Naive thymus-derived CD4-positive, alpha-beta T cell (primary cell): ENCODE measurements at regions not wholly inside any gene's neighbourhood (a gene's known extent, or its start where the extent isn't known, plus 50 kb on each side); places are given as distances from the start of the nearest gene placed in this dataset.

Experiments used
- ATAC-seq: fragments of 150-1000 bp; cut with Tn5 transposase; 2 replicates; pipeline ENCODE4 v1.10.0; 2021; ENCODE audit warnings: mild to moderate bottlenecking, moderate library complexity
- CTCF ChIA-PET: fragments of 350-600 bp; sonication (Branson Sonifier 250); formaldehyde crosslinking; loops from one replicate; lab custom pipeline; 2021; ENCODE audit warnings: antibody characterized with exemption; lab: Charles Lee
- POLR2A ChIA-PET: fragments of 350-600 bp; sonication (Branson Sonifier 250); formaldehyde crosslinking; loops from one replicate; lab custom pipeline; 2021; ENCODE audit warnings: antibody characterized with exemption, inconsistent platforms; lab: Charles Lee
- DNase-seq, 9 donors: peaks; one replicate each; pipeline versions ENCODE4 v3.0.0 to v3.0.0-alpha.2; 2020 to 2022; ENCODE audit warnings: mixed read lengths in 1 of 9
- H3K27ac ChIP-seq: one replicate; pipeline ENCODE4 v1.7.0; 2013; ENCODE audit warnings: mild to moderate bottlenecking, low read depth, low read length, moderate library complexity
- H3K27me3 ChIP-seq, 2 donors: one replicate each; pipeline ENCODE4 v1.7.0; 2013; ENCODE audit warnings: low read length in 2 of 2, mild to moderate bottlenecking in 2 of 2, moderate library complexity in 2 of 2; ENCODE audit not compliant: control insufficient read depth in 2 of 2, insufficient read depth in 2 of 2
- H3K36me3 ChIP-seq, 3 experiments: 1 replicate in 2 of 3; 2 replicates in 1 of 3; pipeline ENCODE4 v1.7.0; 2013; ENCODE audit warnings: low read length in 3 of 3, mild to moderate bottlenecking in 3 of 3, moderate library complexity in 1 of 3; ENCODE audit not compliant: insufficient read depth in 3 of 3, control insufficient read depth in 2 of 3
- H3K4me1 ChIP-seq, 2 donors: one replicate each; pipeline ENCODE4 v1.7.0; 2013; ENCODE audit warnings: low read length in 2 of 2, mild to moderate bottlenecking in 2 of 2, moderate library complexity in 1 of 2; ENCODE audit not compliant: control insufficient read depth in 2 of 2, insufficient read depth in 2 of 2
- H3K4me3 ChIP-seq: 2 replicates; pipeline ENCODE4 v1.7.0; 2013; ENCODE audit warnings: mild to moderate bottlenecking, low read length
- H3K9me3 ChIP-seq, 3 experiments: 1 replicate in 2 of 3; 2 replicates in 1 of 3; pipeline ENCODE4 v1.7.0; 2013; ENCODE audit warnings: low read length in 3 of 3; ENCODE audit not compliant: control insufficient read depth in 2 of 3
- H3K27ac Mint-ChIP-seq, 9 donors: one replicate each; pipeline ENCODE4 v1.8.0; 2020 to 2022; ENCODE audit warnings: mixed read lengths in 9 of 9, mild to moderate bottlenecking in 8 of 9, moderate library complexity in 5 of 9, inconsistent platforms in 2 of 9
- H3K27me3 Mint-ChIP-seq, 5 donors: one replicate each; pipeline ENCODE4 v1.8.0; 2021 to 2022; ENCODE audit warnings: mixed read lengths in 5 of 5, mild to moderate bottlenecking in 1 of 5
- H3K36me3 Mint-ChIP-seq, 5 donors: one replicate each; pipeline ENCODE4 v1.8.0; 2020 to 2022; ENCODE audit warnings: mixed read lengths in 5 of 5, mild to moderate bottlenecking in 3 of 5, inconsistent platforms in 1 of 5
- H3K4me1 Mint-ChIP-seq, 7 donors: one replicate each; pipeline ENCODE4 v1.8.0; 2020 to 2022; ENCODE audit warnings: mixed read lengths in 7 of 7, mild to moderate bottlenecking in 3 of 7, inconsistent platforms in 1 of 7
- H3K4me3 Mint-ChIP-seq, 10 donors: one replicate each; pipeline ENCODE4 v1.8.0; 2020 to 2022; ENCODE audit warnings: mild to moderate bottlenecking in 10 of 10, mixed read lengths in 10 of 10, moderate library complexity in 6 of 10, inconsistent platforms in 2 of 10
- H3K9me3 Mint-ChIP-seq, 11 donors: one replicate each; pipeline ENCODE4 v1.8.0; 2020 to 2022; ENCODE audit warnings: mixed read lengths in 11 of 11, mild to moderate bottlenecking in 4 of 11, inconsistent platforms in 1 of 11, moderate library complexity in 1 of 11
- intact Hi-C, 2 donors: fragments of 100-400 bp; cut with micrococcal nuclease; formaldehyde crosslinking; loops; one replicate each; pipeline ENCODE4 v1.15.1; 2023

DNA sequence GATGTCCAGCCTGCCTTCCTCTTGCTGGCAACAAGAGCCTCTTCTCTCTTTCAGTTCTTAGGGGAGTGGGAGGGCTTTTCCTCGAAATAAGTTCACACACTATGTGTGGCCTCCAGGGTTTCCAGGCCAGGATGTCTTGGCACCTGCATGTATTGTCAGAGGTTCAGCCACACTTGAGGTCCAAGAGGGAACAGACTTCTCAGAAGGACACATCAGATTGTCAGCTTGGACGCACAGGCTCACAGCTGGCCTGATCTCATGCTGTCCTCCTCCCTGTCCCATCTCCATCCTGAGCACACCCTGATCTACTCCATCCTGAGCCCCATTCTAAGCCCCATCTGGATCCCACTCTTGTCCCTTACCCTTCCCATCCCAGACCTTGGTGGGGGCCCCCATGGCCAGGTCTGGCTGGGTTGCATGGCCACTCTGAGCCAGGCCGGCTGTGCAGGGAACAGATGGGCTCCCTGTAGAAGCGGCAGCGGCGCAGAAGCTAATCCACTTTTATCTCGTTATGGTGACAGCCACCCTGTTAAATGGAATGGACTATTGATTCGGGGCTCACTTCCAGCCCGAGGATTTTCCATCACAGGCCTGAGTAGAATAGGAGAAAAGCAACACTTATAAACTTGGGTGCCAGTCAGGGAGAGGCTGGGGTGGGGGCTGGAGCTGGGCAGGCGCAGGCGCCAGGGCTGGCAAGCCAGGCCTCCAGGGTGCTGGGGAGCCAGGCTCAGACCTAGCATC is 85.1 kb upstream of the CSF3R start:
- H3K27me3 ChIP-seq: no peaks in the 10 kb centered on the region
- peaks cover 6 to 9% (median 7%) of the 10 kb centered on the region in 5 donors for H3K27me3 Mint-ChIP-seq
- H3K36me3 ChIP-seq: no peaks in the 10 kb centered on the region
- no peak overlapping the region for H3K27ac ChIP-seq
- no peaks in the 10 kb centered on the region for H3K36me3 Mint-ChIP-seq
- ATAC-seq (no peak), DNase-seq (no peak)
- intact Hi-C loops: no loop called here
- H3K4me1 Mint-ChIP-seq: no peaks in the 10 kb centered on the region
- H3K9me3 Mint-ChIP-seq: no peaks in the 10 kb centered on the region
- CTCF ChIA-PET: no interaction called here
- H3K27ac Mint-ChIP-seq: no peak overlapping the region
- H3K4me3 ChIP-seq: no peak overlapping the region
- POLR2A ChIA-PET: no interaction called here
- no peaks in the 10 kb centered on the region for H3K4me1 ChIP-seq
- H3K9me3 ChIP-seq: no peaks in the 10 kb centered on the region
- no peak overlapping the region for H3K4me3 Mint-ChIP-seq

DNA sequence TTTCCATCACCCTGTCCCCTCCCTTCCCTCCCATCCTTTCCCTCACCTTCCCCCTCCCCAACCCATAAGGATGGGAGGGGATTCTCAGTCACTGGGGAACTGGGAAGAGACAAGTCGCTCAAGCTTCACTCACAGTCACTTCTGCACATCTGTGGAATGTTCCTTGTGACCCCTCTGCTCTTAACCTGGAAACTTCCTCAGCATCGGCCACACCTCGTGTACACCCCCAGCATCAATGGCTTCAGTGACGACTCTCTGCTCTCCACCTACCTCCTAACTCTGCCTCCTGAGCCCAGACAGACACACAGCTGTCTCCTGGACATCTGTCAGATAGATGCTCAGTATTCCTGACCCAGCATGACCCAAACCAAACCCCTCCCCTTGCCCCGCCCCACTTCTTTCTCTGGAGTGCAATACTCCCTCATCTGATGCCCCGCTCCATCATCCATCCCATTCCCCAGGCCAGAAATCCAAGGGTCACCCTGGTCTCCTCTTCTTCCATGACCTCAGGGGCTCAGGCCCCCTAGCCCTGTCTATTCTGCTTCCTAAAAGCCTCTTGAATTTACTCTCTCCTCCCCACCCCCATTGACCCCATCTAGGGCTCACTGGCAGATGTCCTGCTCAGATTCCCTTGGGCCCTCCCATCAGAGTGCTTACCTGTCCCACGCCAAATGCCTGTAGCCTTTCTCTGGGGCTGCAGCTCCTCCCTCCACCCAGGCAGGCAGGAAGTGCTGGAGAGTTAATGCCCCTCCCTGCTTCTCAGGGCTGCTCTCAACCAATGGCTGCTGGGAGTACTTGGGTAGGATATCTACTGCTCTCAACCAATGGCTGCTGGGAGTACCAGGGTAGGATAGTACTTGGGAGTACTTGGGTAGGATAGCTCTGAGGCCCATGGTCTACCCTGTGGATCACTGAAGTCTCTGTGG is 83.1 kb upstream of the CSF3R start:
- ChIA-PET POLR2A (no interaction called here), CTCF (interaction anchor here (1.7 kb wide), 1 partner anchor 9 kb away, joined by 4 read pairs; no protein-coding TSS in a partner anchor)
- ATAC-seq (no peak), DNase-seq (no peak)
- Histone ChIP-seq H3K4me1 (no peaks in the 10 kb centered on the region), H3K27ac (no peak overlapping the region), H3K36me3 (no peaks in the 10 kb centered on the region), H3K9me3 (no peaks in the 10 kb centered on the region), H3K4me3 (no peak overlapping the region), H3K27me3 (no peaks in the 10 kb centered on the region)
- H3K36me3 Mint-ChIP-seq: no peaks in the 10 kb centered on the region
- H3K9me3 Mint-ChIP-seq: no peaks in the 10 kb centered on the region
- intact Hi-C loops: no loop called here
- no peak overlapping the region for H3K27ac Mint-ChIP-seq
- no peaks in the 10 kb centered on the region for H3K4me1 Mint-ChIP-seq
- H3K4me3 Mint-ChIP-seq: no peak overlapping the region
- no peaks in the 10 kb centered on the region for H3K27me3 Mint-ChIP-seq

DNA sequence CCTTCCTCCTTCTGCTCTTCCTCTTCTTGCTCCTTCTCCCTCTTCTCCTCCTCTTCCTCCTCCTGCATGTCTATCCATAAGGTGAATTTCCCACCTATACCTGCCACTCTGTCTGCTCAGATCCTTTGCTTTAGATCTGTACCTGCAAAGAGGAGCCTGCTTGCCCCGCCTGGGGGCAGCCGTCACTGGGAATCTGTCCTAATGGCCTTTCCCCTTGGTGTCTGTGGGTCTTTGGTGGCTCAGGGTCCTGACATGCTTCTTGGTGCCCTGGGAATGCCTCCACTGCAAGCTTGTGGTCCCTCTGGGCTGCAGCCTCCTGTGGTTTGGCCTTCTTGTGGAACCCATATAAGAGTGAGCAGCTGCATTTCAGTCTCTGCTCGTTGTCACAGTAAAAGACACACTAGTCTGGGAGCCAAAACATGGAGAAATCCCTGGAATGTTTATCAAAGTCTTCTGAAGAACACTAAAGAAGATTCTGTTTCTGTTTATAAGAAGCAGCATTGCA is 79.5 kb upstream of the CSF3R start:
- H3K4me3 Mint-ChIP-seq: no peak overlapping the region
- CTCF ChIA-PET: no interaction called here
- POLR2A ChIA-PET: no interaction called here
- Histone ChIP-seq H3K27me3 (no peaks in the 10 kb centered on the region), H3K27ac (no peak overlapping the region), H3K4me3 (no peak overlapping the region), H3K36me3 (no peaks in the 10 kb centered on the region), H3K4me1 (no peaks in the 10 kb centered on the region), H3K9me3 (no peaks in the 10 kb centered on the region)
- intact Hi-C loops: no loop called here
- no peaks in the 10 kb centered on the region for H3K27me3 Mint-ChIP-seq
- ATAC-seq: no peak
- DNase-seq: no peak
- no peaks in the 10 kb centered on the region for H3K36me3 Mint-ChIP-seq
- H3K9me3 Mint-ChIP-seq: no peaks in the 10 kb centered on the region
- no peaks in the 10 kb centered on the region for H3K4me1 Mint-ChIP-seq
- H3K27ac Mint-ChIP-seq: no peak overlapping the region

DNA sequence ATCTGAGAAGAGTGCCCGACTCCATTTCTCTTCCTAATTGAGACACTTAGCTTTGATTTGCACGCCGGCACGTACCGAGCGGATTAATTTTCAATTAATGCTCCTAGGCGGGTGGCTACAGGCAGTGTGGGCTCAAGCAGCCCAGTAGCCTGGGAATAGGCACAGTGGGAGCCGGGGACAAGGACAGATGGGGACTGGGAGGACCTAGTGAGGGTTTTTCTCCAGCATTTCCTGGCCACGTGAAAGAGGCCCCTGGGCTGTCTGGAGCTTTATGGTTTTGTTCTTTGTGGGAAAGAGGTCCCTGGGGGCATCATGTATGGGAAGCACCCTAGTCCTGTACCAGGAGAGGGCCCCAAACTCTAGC is 78.6 kb upstream of the CSF3R start:
- no peak for DNase-seq
- H3K27me3 Mint-ChIP-seq: peaks cover 0 to 7% (median 0%) of the 10 kb centered on the region in 5 donors
- CTCF ChIA-PET: no interaction called here

DNA sequence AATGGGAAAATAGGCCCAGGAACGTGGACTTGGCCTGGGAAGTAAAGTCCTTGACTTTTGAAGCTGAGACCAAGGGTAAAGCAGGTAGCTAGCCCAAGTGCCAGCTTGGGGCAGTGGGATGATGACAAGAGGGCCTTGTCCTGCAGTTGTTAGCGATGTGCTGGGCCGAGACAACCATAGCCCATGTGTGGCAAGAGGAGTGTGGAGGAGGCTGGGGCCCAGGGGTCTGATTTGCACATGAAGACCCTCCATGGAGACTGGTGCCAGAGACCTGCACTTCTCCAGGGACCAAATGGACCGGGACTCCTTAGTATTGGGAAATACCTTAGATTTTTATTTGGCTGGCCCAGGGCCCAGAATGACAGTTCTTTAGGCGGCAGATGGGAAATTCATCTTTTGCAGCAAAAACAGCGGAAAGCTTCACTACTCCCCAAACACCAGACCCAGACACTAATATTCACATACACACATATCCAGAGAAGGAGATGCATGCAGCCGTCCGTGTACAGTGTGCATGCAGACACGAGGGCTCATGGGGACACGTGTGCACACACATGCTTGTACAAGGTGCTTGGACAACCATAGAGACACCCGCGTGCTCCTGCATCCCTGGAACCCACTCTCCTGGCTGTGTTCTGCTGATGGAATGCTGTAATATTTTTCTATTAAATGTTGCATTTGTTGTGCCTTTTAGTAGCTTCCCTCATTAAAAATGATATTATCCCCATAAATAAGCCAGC is 78.1 kb upstream of the CSF3R start:
- Mint-ChIP-seq H3K27me3 (peaks cover 0 to 8% (median 1%) of the 10 kb centered on the region in 5 donors), H3K4me3 (no peak overlapping the region), H3K27ac (no peak overlapping the region), H3K9me3 (no peaks in the 10 kb centered on the region), H3K4me1 (no peaks in the 10 kb centered on the region), H3K36me3 (no peaks in the 10 kb centered on the region)
- ChIA-PET CTCF (no interaction called here), POLR2A (no interaction called here)
- Histone ChIP-seq H3K27ac (no peak overlapping the region), H3K9me3 (no peaks in the 10 kb centered on the region), H3K4me1 (no peaks in the 10 kb centered on the region), H3K4me3 (no peak overlapping the region), H3K36me3 (no peaks in the 10 kb centered on the region), H3K27me3 (no peaks in the 10 kb centered on the region)
- ATAC-seq (no peak), DNase-seq (no peak)
- intact Hi-C loops: no loop called here

More for the DNA sequence above, 78.6 kb upstream of the CSF3R start:
- Histone ChIP-seq H3K36me3 (no peaks in the 10 kb centered on the region), H3K9me3 (no peaks in the 10 kb centered on the region), H3K4me1 (no peaks in the 10 kb centered on the region), H3K4me3 (no peak overlapping the region), H3K27me3 (no peaks in the 10 kb centered on the region), H3K27ac (no peak overlapping the region)
- no peaks in the 10 kb centered on the region for H3K4me1 Mint-ChIP-seq
- no peak overlapping the region for H3K4me3 Mint-ChIP-seq
- H3K27ac Mint-ChIP-seq: no peak overlapping the region
- ATAC-seq: no peak
- POLR2A ChIA-PET: no interaction called here
- H3K36me3 Mint-ChIP-seq: no peaks in the 10 kb centered on the region
- no peaks in the 10 kb centered on the region for H3K9me3 Mint-ChIP-seq
- intact Hi-C loops: no loop called here

DNA sequence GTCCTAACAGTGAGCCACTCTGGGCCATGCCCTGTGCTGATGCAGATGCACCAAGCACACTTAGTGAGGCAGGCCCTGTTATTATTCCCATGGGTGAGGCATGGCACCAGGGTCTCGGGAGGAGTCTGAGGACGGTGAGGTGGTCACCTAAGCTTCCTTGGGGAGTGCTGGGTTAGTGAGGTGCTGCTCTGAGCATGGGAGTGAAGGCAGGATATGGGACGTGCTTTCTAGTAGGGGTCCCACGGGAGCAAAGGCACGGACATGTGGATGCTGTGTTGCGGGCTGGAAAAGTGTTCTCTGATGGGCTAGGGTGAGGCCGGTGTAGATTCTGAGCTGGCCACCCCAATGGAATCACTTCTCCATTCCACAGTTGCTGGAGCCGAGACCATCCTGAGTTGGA is 77.5 kb upstream of the CSF3R start:
- peak overlapping the region in 1 of 9 donors; percentile 20 for H3K27ac Mint-ChIP-seq
- no peak for DNase-seq

More for the DNA sequence above, 77.5 kb upstream of the CSF3R start:
- POLR2A ChIA-PET: no interaction called here
- Mint-ChIP-seq H3K4me3 (no peak overlapping the region), H3K27me3 (peaks cover 0 to 9% (median 7%) of the 10 kb centered on the region in 5 donors), H3K4me1 (no peaks in the 10 kb centered on the region), H3K36me3 (no peaks in the 10 kb centered on the region), H3K9me3 (no peaks in the 10 kb centered on the region)
- CTCF ChIA-PET: no interaction called here
- H3K9me3 ChIP-seq: no peaks in the 10 kb centered on the region
- intact Hi-C loops: no loop called here
- no peaks in the 10 kb centered on the region for H3K36me3 ChIP-seq
- H3K27ac ChIP-seq: no peak overlapping the region
- H3K4me1 ChIP-seq: no peaks in the 10 kb centered on the region
- H3K27me3 ChIP-seq: no peaks in the 10 kb centered on the region
- ATAC-seq: no peak
- no peak overlapping the region for H3K4me3 ChIP-seq
